ENCODE measurements at regions not wholly inside any gene's neighbourhood (a gene's known extent, or its start where the extent isn't known, plus 50 kb on each side); places are given as distances from the start of the nearest gene placed in this dataset.

GRCh38 chr14:89025561-89026236 lies 201.2 kb downstream of the TTC8 start:
- H3K27ac ChIP-seq (ENCODE audit: low read depth, low read length) = no peak overlapping the region
- H2BK120ac ChIP-seq (replicated peaks; ENCODE audit: low read depth, low read length) = no peak overlapping the region
- peaks cover 12% of the 10 kb centered on the region; the same call in 1 of the 2 replicates for H3K23me2 ChIP-seq (ENCODE audit: low read depth, low read length)
- ChIA-PET CTCF (ENCODE audit: partially characterized antibody) (interaction anchor here (0.6 to 3.7 kb wide), 10 partner anchors 9 to 803 kb away, joined by 3 to 21 read pairs (median 4); no protein-coding TSS in a partner anchor), POLR2A (ENCODE audit: partially characterized antibody) (no interaction called here)
- no peaks in the 10 kb centered on the region for H4K20me1 ChIP-seq (replicated peaks in 1 of 2; ENCODE audit: control insufficient read depth in 1 of 2, insufficient read depth in 2 of 2, low read length in 2 of 2)
- H3K9ac ChIP-seq (replicated peaks in 1 of 4; ENCODE audit: extremely low read depth in 1 of 4, low read depth in 3 of 4, low read length in 3 of 4) = no peak overlapping the region
- H3K27me3 ChIP-seq (replicated peaks in 1 of 4; ENCODE audit: control insufficient read depth in 3 of 4, extremely low read depth in 1 of 4, insufficient read depth in 3 of 4, low read length in 3 of 4) = peaks cover 7 to 45% (median 34%) of the 10 kb centered on the region in 4 experiments
- H3K4ac ChIP-seq (replicated peaks; ENCODE audit: insufficient read length, low read depth, low read length) = no peak overlapping the region
- H4K91ac ChIP-seq (replicated peaks; ENCODE audit: insufficient read length, low read length) = no peak overlapping the region
- TF ChIP-seq SP1 (IDR thresholded peaks at IDR 0.05; ENCODE audit: low read depth, low read length) (peak; percentile 47; the same call in 1 of the 2 replicates), BCL11A (IDR thresholded peaks at IDR 0.05; ENCODE audit: low read depth in 2 of 2, low read length in 2 of 2) (no peak), JUND (IDR thresholded peaks at IDR 0.05; ENCODE audit: low read length) (no peak)
- no peak overlapping the region for H3K23ac ChIP-seq (ENCODE audit: insufficient read length)
- H3K36me3 ChIP-seq (ENCODE audit: control insufficient read depth in 2 of 4, insufficient read depth in 4 of 4, low read length in 3 of 4) = no peaks in the 10 kb centered on the region
- WGBS, 2 experiments (ENCODE audit: extremely low coverage in 1 of 2, insufficient coverage in 1 of 2, insufficient read length in 1 of 2, insufficient replicate concordance in 2 of 2, low coverage in 1 of 2, low lambda C conversion rate in 2 of 2, missing lambda C conversion rate in 1 of 2) = 85% methylated on average over 15 of the region's 15 CpGs; no CpG with 5 or more reads in 1 of the 2 experiments
- H2BK12ac ChIP-seq (ENCODE audit: low read depth, low read length) = no peak overlapping the region
- H3K79me2 ChIP-seq (ENCODE audit: control insufficient read depth in 1 of 2, insufficient read depth in 2 of 2, low read length in 2 of 2) = no peaks in the 10 kb centered on the region
- H4K8ac ChIP-seq (ENCODE audit: extremely low read depth, insufficient read depth, low read length) = no peak overlapping the region
- H3K4me1 ChIP-seq (replicated peaks in 1 of 4; ENCODE audit: control insufficient read depth in 3 of 4, insufficient read depth in 4 of 4, low read length in 3 of 4) = no peaks in the 10 kb centered on the region; a peak in 2 of 7 replicates
- FAIRE-seq = no peak
- no peak overlapping the region for H3K56ac ChIP-seq (replicated peaks; ENCODE audit: insufficient read length, low read depth, low read length)
- H3K14ac ChIP-seq (ENCODE audit: insufficient read length) = no peak overlapping the region
- no peak overlapping the region for H2BK5ac ChIP-seq (ENCODE audit: low read depth, low read length)
- H3K79me1 ChIP-seq (ENCODE audit: low read depth, low read length) = no peaks in the 10 kb centered on the region
- no peak overlapping the region for H2AFZ ChIP-seq (ENCODE audit: low read length)
- no peak overlapping the region for H2AK5ac ChIP-seq (ENCODE audit: low read depth, low read length)
- no peak overlapping the region for H3K18ac ChIP-seq (ENCODE audit: extremely low read depth, low read length)
- no peak overlapping the region for H4K5ac ChIP-seq (ENCODE audit: insufficient read length, low read depth, low read length)
- no peak overlapping the region; a peak in 1 of 4 replicates for H3K4me2 ChIP-seq (ENCODE audit: insufficient read depth in 1 of 2, low read depth in 2 of 2, low read length in 2 of 2)
- H3K4me3 ChIP-seq (ENCODE audit: extremely low read depth in 1 of 4, insufficient read depth in 2 of 4, low read depth in 3 of 4, low read length in 4 of 4) = no peak overlapping the region
- no peak for DNase-seq (ENCODE audit: low read depth in 1 of 2, low spot score in 2 of 2)
- H3K9me3 ChIP-seq (ENCODE audit: insufficient read depth in 2 of 2, low read depth in 1 of 2, low read length in 1 of 2) = no peaks in the 10 kb centered on the region
- H2BK20ac ChIP-seq (ENCODE audit: low read length) = no peak overlapping the region
- no peak overlapping the region for H2BK15ac ChIP-seq (ENCODE audit: low read length)

All from H1 (cell line).